GM18502 (cell line): ENCODE measurements at regions not wholly inside any gene's neighbourhood (a gene's known extent, or its start where the extent isn't known, plus 50 kb on each side); places are given as distances from the start of the nearest gene placed in this dataset.

Experiments
- ATAC-seq: cut with Tn5 transposase; IDR thresholded peaks from one replicate; pipeline ENCODE4 v1.9.1; 2021; ENCODE audit warnings: mild to moderate bottlenecking; ENCODE audit not compliant: unreplicated experiment, poor library complexity

DNA sequence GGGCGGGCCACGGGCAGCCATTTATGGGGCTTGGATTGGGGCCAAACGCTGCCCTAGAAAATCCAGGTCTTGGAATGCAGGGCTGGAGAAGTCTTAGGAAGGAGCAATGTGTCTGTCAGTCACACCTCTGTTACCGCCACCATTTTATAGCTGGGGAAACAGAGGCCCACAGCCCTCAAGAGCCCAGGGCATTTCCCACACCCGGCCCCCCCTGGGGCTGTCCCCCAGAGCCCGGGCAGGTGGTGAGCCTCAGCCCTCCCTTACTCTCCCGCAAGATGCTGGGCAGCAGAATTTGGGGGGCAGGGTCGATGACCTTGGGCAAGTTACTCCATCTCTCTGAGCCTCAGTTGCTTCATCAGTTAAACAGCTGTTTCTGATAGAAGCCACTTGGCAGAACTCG is 508.2 kb downstream of the SHQ1 start:
- ATAC-seq = no peak

DNA sequence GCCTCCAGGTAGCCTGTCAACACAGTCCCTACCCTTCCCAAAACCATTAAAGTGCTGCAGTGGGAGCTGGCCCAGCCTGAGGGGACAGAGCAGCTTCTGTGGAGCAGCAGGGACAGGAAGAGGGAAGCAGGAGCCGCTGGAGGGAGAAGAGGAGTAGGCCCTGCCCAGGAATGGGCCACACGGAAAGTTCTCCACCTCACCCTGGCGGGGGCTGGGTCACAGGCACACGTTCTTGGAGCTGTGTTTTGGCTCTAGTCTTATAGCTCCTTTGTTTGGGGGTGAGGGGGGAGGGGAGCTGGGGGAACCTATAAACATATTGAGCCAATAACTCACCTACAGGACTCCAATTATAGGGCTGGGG is 508.6 kb downstream of the SHQ1 start:
- no peak for ATAC-seq

DNA sequence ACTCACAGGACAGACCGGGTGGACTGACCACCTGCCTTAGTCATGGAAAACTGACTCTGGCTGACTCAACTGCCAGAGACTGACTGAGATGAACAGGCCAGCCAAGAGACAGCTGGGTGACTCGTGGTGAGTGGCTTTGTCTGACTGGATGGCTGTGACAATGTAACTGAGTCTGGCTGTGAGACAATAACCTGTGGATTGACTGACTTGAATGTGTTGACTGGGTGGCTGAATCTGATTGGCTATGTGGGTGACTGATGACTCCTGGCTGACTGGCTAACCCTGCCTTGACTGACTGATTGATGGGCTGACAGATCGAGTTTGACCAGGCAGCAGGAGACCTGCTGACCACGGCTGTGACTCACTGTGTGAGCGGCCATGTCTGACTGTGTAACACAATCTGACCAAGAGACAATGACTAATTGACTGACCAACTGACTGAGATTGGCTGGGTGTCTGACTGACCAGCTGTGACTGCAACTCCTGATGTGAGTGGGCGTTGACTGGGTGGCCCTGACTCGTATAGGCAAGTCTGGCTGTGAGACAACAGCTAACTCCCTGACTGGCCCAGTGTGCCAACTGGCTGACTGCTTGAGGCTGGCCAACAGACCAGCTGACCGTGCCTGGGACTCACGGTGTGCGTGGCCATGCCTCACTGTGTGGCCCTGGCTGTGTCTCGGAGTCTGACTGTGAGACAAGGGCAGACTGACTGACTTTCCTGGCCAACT is 509.1 kb downstream of the SHQ1 start:
- ATAC-seq = no peak

GRCh38 chr3:72338082-72338941 is 509.9 kb downstream of the SHQ1 start:
- no peak for ATAC-seq

GRCh38 chr3:72337480-72337855 is 510.8 kb downstream of the SHQ1 start:
- no peak for ATAC-seq

DNA sequence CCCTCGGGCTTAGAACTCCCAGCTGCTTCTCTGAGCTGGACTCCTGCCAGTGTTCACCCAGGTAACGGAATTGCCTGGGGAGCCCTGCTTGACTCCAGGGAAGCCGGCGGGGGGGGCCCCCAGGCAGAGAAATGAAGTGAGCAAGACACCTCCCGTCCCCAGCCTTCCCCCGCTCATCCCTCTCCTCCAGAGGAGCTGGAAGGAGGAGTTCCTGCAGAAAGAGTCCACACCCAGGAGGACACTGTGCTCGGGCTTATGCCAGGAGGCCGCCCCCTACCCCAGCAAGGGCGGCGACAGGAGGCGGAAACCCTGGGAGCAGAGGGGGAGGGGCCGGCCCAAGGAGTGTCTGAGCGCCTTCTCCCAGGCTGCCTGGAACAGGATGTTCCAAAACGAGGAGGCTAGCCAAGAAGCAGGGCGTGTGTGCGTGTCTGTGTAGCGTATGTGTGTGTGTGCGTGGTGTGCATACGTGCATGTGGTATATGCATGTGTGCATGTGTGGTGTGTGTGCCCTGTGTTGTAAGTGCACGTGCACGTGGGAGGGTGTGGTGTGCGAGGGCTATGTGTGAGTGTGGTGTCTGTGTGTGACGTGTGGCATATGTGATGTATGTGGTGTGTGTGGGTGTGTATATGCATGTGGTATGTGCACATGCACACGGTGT is 511.3 kb downstream of the SHQ1 start:
- no peak for ATAC-seq

GRCh38 chr3:72336114-72336651 is 512.1 kb downstream of the SHQ1 start:
- no peak for ATAC-seq

GRCh38 chr3:72335458-72336095 is 512.7 kb downstream of the SHQ1 start:
- no peak for ATAC-seq

GRCh38 chr3:72334681-72335457 is 513.4 kb downstream of the SHQ1 start:
- no peak for ATAC-seq

GRCh38 chr3:72332689-72333088 is 515.6 kb downstream of the SHQ1 start:
- no peak for ATAC-seq

DNA sequence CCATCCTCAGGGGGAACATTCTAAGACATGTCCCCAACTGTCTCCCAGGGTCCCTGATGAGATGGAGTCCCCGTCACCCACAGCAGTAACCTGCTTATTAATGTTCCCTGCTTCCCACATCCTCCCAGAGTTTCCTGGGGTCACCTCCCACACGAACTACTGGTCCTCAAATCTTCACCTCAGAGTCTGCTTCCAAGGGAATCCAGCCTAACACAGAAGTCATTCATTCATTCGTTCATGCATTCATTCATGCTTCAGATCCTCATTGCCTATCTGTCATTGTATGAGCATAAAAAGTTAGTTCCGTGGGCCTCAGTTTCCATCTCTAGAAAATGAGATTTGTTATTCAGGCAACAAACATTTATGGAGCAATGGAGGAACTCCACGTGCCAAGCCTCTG is 516.2 kb downstream of the SHQ1 start:
- no peak for ATAC-seq

GRCh38 chr3:72331076-72331475 is 517.2 kb downstream of the SHQ1 start:
- no peak for ATAC-seq

DNA sequence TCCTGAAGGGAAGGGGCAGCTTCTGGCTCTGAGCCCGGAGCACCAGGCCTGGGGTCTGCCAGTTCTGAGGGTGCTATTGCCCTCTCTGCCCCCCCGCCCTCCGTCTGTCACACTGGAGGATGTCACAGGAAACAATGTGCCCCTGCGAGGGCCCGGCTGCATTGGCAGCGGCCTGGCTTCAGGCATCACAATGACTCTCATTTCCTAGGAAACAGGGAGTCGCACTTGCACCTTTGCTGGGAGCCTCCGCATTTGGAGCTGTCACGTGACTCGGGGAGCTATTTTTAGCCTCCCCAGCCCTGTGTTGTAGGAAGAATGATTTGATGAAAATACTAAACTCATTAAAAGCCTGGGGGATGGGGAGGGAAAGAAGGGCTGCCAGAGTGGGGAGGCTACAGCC is 518.9 kb downstream of the SHQ1 start:
- no peak for ATAC-seq

GRCh38 chr3:72328755-72329277 is 519.4 kb downstream of the SHQ1 start:
- ATAC-seq = no peak

GRCh38 chr3:72327008-72327407 is 521.2 kb downstream of the SHQ1 start:
- no peak for ATAC-seq

DNA sequence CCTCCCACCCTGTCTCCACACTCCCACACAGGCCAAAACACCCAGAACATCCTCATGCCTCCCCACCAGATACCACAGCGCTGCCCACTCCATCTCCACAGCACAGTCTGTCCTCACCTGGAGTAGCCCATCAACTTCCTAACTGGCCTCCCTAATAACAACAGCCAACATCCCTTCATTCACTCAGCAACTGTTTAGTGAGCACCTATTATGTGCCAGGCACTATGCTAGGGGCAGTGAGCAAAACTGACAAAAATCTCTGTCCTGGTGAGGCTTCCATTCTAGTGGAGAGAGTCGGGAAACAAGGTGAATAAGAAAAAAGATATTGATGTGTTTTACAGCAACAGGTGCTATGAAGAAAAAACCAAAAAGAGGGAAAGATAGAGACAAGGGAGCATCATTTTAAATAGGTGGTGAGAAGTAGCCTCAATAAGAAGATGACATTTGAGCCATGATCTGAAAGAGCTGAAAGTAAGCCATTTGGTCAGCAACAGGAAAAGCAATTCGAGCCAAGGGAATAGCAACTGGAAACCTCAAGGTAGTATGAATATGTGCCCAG is 523.9 kb downstream of the SHQ1 start:
- ATAC-seq = no peak

DNA sequence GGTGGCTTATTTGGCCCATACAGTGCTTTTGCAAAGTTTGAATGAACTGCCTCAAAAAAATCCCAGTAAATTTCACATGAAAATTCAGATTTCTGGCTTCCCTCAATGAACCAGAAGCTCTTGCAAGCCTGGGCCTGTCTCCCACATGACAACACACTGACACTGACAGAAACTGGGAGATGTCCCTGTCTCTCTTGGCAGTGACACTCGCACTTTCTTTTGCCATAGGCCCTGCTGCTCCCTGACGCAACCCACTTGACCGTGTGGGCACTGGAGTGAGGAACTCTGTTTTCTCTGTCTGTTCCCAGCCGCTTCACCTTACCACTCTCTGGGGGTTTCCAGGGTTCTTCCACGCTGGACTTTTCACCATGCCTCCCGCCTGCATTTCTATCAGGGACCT is 524.5 kb downstream of the SHQ1 start:
- ATAC-seq = no peak

GRCh38 chr3:72322264-72322976 is 525.8 kb downstream of the SHQ1 start:
- no peak for ATAC-seq

GRCh38 chr3:72320955-72321303 is 527.3 kb downstream of the SHQ1 start:
- ATAC-seq = no peak
